Activated B cell treated with CpG ODN at 0.5 μM for 24 hours (primary cell): ENCODE measurements at regions not wholly inside any gene's neighbourhood (a gene's known extent, or its start where the extent isn't known, plus 50 kb on each side); places are given as distances from the start of the nearest gene placed in this dataset.

ENCODE experiments used
- ATAC-seq: fragments of 200-7000 bp; cut with Tn5 transposase; one replicate; pipeline ENCODE4 v1.10.0; 2021; ENCODE audit warnings: low read depth, mild to moderate bottlenecking, moderate library complexity
- CTCF ChIA-PET: fragments of 350-600 bp; sonication (Branson Sonifier 250); formaldehyde crosslinking; loops from one replicate; lab custom pipeline; 2021; ENCODE audit warnings: antibody characterized with exemption; lab: Charles Lee
- POLR2A ChIA-PET: fragments of 350-600 bp; sonication (Branson Sonifier 250); formaldehyde crosslinking; loops from one replicate; lab custom pipeline; 2021; ENCODE audit warnings: antibody characterized with exemption; lab: Charles Lee
- DNase-seq: peaks from one replicate; pipeline ENCODE4 v3.0.0; 2022
- H3K27ac Mint-ChIP-seq: one replicate; pipeline ENCODE4 v1.8.0; 2020; ENCODE audit warnings: mixed read lengths
- H3K27me3 Mint-ChIP-seq: one replicate; pipeline ENCODE4 v1.8.0; 2021; ENCODE audit warnings: mixed read lengths
- H3K36me3 Mint-ChIP-seq: one replicate; pipeline ENCODE4 v1.8.0; 2021; ENCODE audit warnings: low read depth, mixed read lengths
- H3K4me1 Mint-ChIP-seq: one replicate; pipeline ENCODE4 v1.8.0; 2021; ENCODE audit warnings: mixed read lengths
- H3K4me3 Mint-ChIP-seq: one replicate; pipeline ENCODE4 v1.8.0; 2020; ENCODE audit warnings: mild to moderate bottlenecking, mixed read lengths
- H3K9me3 Mint-ChIP-seq: one replicate; pipeline ENCODE4 v1.8.0; 2020; ENCODE audit warnings: mixed read lengths
- intact Hi-C: fragments of 100-400 bp; cut with micrococcal nuclease; formaldehyde crosslinking; loops from one replicate; pipeline ENCODE4 v1.15.1; 2024
- TF ChIP-seq, protein P1 (sequence below): fragments of 200-600 bp; IDR thresholded peaks from one replicate; pipeline ENCODE4 v1.8.0; 2022; ENCODE audit warnings: antibody characterized with exemption, mild to moderate bottlenecking

DNA sequence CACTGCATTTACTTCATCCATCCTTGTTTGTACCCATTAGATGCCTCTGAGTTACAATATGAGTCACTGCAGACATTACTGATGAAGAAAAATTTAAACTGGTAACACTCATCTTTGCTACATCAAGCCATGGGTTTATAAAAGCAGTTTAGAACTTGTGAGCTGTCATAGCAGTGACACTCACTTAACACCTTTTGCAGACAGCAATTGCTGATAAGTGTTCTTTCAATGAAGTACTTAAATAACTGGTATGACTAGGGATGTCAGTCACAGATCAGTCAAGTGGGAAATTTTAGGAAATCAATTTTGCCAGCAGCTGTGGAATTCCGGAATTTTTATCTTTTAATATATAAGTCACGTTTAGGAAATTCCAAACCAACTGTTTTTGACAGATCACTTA, 643.0 kb downstream of the TBL1XR1 start:
- intact Hi-C loops: no loop called here
- TF ChIP-seq, protein P1, sequence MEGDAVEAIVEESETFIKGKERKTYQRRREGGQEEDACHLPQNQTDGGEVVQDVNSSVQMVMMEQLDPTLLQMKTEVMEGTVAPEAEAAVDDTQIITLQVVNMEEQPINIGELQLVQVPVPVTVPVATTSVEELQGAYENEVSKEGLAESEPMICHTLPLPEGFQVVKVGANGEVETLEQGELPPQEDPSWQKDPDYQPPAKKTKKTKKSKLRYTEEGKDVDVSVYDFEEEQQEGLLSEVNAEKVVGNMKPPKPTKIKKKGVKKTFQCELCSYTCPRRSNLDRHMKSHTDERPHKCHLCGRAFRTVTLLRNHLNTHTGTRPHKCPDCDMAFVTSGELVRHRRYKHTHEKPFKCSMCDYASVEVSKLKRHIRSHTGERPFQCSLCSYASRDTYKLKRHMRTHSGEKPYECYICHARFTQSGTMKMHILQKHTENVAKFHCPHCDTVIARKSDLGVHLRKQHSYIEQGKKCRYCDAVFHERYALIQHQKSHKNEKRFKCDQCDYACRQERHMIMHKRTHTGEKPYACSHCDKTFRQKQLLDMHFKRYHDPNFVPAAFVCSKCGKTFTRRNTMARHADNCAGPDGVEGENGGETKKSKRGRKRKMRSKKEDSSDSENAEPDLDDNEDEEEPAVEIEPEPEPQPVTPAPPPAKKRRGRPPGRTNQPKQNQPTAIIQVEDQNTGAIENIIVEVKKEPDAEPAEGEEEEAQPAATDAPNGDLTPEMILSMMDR: no peak
- H3K27ac Mint-ChIP-seq: no peak overlapping the region
- H3K36me3 Mint-ChIP-seq: no peaks in the 10 kb centered on the region
- H3K9me3 Mint-ChIP-seq: no peaks in the 10 kb centered on the region
- no peaks in the 10 kb centered on the region for H3K4me1 Mint-ChIP-seq
- DNase-seq (no peak), ATAC-seq (no peak)
- no peak overlapping the region for H3K4me3 Mint-ChIP-seq
- ChIA-PET POLR2A (no interaction called here), CTCF (no interaction called here)
- no peaks in the 10 kb centered on the region for H3K27me3 Mint-ChIP-seq

DNA sequence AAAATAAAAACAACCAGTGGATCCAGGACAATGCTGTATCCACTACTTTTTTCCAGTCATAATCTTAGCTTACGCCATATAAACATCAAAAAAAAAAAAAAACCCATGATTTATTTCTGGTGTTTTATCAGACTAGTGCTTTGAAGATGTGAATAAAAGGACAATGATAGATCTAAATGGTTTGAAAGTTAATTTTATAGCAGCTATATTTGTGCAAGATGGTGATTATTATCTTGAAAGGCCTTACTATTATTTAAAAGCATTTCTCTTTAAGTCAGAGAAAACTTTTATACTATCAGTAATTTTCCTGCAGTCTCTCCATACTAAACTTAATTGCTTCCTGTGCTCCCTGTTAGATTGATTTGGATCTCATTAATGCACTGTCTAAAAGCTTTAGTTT, 670.3 kb downstream of the TBL1XR1 start:
- H3K4me1 Mint-ChIP-seq: no peaks in the 10 kb centered on the region
- no peak overlapping the region for H3K4me3 Mint-ChIP-seq
- H3K9me3 Mint-ChIP-seq: peaks cover 11% of the 10 kb centered on the region
- no peak for DNase-seq
- H3K27ac Mint-ChIP-seq: no peak overlapping the region
- H3K27me3 Mint-ChIP-seq: no peaks in the 10 kb centered on the region
- intact Hi-C loops: no loop called here
- CTCF ChIA-PET: no interaction called here
- POLR2A ChIA-PET: no interaction called here
- no peak for ATAC-seq
- TF ChIP-seq, protein P1: no peak
- H3K36me3 Mint-ChIP-seq: no peaks in the 10 kb centered on the region

DNA sequence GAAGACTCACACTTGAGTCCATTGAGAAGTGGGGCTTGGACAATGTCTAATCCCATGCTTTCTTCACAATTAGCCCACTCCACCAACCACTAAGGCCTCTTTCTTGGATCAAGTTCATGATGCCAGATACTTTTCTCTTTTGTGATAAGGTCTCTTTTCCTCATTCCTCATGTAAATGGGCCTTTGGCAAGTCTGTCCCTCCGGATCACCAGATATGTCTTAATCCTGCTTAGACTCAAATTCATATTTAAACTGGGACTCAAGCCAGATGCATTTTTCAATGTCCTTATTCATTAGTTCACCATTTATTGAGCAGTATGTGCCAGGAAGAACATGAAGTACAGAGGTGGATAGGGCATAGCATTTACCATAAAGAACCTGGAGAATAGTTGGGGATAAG, 671.1 kb downstream of the TBL1XR1 start:
- ChIA-PET POLR2A (no interaction called here), CTCF (no interaction called here)
- no peaks in the 10 kb centered on the region for H3K36me3 Mint-ChIP-seq
- ATAC-seq (no peak), DNase-seq (no peak)
- H3K9me3 Mint-ChIP-seq: peaks cover 11% of the 10 kb centered on the region
- TF ChIP-seq, protein P1: no peak
- H3K27ac Mint-ChIP-seq: no peak overlapping the region
- no peaks in the 10 kb centered on the region for H3K27me3 Mint-ChIP-seq
- H3K4me3 Mint-ChIP-seq: no peak overlapping the region
- intact Hi-C loops: no loop called here
- no peaks in the 10 kb centered on the region for H3K4me1 Mint-ChIP-seq

DNA sequence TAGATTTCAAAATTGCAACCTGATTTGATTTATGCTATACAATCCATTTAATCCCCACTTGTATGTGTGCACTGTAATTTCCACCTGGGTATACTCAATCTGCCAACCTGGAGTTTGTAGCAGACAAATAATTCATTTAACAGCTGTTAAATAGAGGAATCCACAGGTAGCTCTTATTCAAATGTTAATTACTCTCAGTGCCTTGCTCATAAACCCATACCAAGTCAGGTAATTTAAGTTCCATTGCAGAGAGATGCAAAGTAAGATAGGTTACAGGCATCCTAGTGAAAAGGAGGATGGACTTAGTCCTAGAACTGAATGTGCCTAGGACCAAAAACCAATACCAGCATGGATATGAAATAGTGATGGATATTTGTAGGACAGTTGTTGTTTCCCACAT, 674.2 kb downstream of the TBL1XR1 start:
- ChIA-PET POLR2A (no interaction called here), CTCF (no interaction called here)
- no peak overlapping the region for H3K27ac Mint-ChIP-seq
- H3K4me1 Mint-ChIP-seq: no peaks in the 10 kb centered on the region
- H3K9me3 Mint-ChIP-seq: peaks cover 5% of the 10 kb centered on the region
- ATAC-seq (no peak), DNase-seq (no peak)
- H3K4me3 Mint-ChIP-seq: no peak overlapping the region
- intact Hi-C loops: no loop called here
- TF ChIP-seq, protein P1: no peak
- no peaks in the 10 kb centered on the region for H3K36me3 Mint-ChIP-seq
- H3K27me3 Mint-ChIP-seq: no peaks in the 10 kb centered on the region

DNA sequence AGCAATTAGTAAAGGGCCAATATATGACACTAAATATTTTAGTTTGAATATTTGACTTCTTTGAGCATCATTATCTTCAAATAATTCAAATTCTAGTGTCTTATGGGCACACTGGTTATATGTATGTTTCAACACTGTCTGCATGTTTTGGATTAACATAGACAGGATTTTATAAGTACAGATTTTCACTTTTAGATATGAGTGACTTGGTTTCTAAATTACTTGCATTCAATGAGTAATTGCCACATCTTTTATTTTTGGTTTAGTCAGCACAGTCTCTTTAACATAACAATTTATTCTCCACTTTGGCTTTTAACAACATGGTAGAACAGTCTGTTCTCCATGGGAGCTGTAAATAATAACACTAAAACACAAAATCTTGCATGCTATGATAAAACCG, 674.8 kb downstream of the TBL1XR1 start:
- DNase-seq (no peak), ATAC-seq (no peak)
- Mint-ChIP-seq H3K4me3 (no peak overlapping the region), H3K9me3 (peaks cover 6% of the 10 kb centered on the region), H3K27ac (no peak overlapping the region), H3K27me3 (no peaks in the 10 kb centered on the region), H3K36me3 (no peaks in the 10 kb centered on the region), H3K4me1 (no peaks in the 10 kb centered on the region)
- ChIA-PET POLR2A (no interaction called here), CTCF (no interaction called here)
- intact Hi-C loops: no loop called here
- TF ChIP-seq, protein P1: no peak
